GM19238 (cell line): ENCODE measurements at regions not wholly inside any gene's neighbourhood (a gene's known extent, or its start where the extent isn't known, plus 50 kb on each side); places are given as distances from the start of the nearest gene placed in this dataset.

Source experiments
- DNase-seq: peaks from one replicate; pipeline ENCODE4 v3.0.0; 2011; ENCODE audit warnings: low spot score; ENCODE audit not compliant: insufficient read length

GRCh38 chr14:53472306-53472705 lies 319.2 kb upstream of the DDHD1 start:
- no peak for DNase-seq

GRCh38 chr14:53470351-53471043 lies 317.4 kb upstream of the DDHD1 start:
- no peak for DNase-seq

DNA sequence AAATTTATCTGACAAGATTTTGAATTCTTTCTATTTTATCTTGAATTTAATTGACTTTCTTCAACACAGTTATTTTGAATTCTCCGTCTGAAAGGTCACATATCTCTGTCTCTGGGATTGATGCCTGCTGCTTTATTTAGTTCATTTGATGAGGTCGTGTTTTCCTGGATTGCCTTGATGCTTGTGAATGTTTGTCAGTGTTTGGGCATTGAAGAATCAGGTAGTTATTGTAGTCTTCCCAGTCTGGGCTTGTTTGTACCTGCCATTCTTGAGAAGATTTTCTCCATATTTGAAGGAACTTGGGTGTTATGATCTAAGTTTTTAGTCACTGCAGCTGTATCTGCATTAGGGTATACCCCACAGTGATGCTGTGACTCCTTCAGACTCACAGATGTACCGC lies 315.8 kb upstream of the DDHD1 start:
- DNase-seq: no peak

GRCh38 chr14:53464376-53464775 lies 311.3 kb upstream of the DDHD1 start:
- DNase-seq: no peak

DNA sequence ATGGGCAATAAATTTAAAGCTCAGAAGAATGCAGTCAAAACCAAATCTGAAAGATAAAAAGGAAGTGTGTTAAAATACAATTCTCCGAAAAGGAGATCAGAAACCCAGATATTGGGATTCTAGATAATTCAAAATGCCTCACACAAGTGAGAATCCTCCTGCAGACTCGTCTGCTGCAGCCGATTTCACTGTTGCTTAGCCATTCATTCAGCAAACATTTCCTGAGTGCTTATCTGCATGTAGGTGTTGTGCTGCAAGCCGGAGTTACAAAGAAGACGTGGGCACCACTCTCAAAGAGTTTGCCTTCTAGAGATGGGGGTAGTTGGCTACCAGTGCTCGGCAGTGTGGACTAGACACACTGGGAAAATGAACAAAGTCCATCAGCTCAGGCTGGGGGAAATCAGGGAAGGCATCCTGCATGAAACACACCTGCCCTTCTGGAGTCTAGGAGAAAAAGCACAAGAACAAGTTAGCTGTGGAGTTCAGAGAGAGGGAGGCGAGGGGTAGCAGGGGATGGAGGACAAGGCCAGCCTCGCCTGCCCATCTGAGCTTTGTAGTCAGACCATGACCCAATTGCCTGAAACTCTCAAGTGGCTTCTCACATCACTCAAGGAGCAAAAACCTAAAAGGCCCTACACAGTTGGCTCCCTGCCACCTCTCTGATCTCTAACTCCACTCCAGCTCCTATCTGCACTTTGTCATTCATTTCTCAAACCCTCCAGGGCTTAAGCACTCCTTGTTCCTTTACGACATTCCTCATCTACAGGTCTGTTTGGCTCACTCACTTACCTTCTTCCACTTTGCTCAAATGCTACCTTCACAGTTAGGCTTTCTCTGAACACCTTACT lies 310.0 kb upstream of the DDHD1 start:
- DNase-seq: no peak

DNA sequence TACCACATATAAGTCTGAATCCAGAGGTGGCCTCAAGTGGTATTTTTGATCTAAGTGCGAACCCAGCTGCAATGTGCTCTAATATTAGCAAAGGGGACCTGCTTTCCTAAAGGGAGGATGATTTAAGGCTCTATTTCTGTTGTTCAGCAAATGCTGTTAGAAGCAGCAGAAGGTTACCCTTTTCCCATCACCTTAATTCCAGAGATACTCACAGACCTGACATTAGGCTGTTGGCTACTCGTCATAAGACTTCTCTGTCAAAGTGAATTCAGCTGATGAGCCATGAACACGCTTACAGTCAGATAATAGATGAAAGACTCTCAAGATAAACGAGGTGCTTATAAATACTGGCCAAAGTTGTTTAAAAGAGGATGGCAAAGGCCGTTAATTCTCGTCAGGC lies 308.7 kb upstream of the DDHD1 start:
- DNase-seq: no peak

- no peak for DNase-seq
Observed at GRCh38 chr14:53460544-53460943, 307.4 kb upstream of the DDHD1 start.

DNA sequence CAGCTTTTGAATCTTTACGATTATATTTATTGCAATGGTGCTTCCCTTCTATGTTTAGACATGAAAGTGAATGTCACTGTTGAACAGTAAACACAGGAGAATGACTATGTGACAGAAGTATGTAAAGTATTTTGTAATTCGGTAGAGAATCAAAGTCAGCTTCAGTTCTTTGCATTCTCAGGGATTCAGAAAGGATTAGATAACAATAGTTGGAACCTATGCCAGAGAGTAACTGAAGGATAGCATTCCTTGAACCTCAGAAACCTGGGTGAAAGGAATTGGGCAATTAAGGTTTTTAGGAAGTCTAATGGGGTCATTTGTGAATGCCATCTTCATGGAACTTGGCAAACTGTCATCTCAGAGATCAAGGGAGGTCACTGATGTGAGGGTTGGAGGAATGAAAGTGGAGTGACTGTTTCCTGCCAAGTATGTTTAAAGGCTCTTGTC lies 305.3 kb upstream of the DDHD1 start:
- no peak for DNase-seq

DNA sequence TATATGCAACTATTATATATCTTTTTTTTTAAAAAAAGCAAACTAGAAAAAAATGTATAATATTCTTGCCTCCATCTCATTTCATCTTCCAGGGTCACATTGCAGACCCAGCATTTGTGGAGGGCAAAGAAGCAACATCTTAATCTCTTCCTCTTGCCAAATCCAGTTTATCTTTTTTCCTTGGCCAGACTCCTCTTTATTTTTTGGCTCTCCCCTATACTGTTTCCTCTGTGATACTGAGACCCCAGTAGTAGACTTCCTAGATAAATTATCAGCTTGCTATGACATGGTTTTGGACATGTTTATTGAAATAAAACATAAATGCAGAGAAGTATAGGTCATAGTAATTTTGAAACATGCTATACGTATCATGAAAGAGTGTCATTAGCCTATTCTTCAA lies 303.8 kb upstream of the DDHD1 start:
- no peak for DNase-seq

DNA sequence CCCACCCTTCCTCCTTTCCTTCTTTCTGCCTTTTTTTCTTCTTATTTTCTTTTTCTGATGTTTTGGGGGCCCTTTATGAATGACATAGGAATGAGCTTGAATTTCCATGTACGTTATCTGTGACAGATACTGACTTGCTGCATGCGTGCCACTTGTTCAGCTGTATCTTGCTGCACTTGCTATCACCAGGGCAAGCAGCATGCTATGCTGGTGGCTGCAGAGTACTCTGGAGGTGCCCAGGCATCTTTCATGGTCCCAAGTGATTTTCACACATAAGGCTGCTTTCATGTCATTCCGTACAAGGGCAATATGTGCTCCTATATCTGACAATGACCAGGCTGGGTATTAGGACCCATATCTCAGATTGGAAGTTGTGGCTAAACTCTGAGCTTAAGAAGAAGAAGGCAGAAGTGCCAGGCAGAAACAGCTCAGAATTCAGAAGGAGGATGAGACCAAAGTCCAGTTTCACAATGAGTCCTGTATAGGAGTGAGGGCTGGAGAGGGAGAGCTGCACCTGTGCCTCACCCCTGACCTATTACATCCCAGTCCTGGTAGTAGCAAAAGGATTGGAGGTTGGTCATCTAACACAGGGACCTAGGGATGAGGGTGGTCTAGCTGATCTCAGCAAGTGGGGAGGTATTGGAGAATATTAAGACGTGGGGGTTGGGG lies 299.0 kb upstream of the DDHD1 start:
- no peak for DNase-seq

DNA sequence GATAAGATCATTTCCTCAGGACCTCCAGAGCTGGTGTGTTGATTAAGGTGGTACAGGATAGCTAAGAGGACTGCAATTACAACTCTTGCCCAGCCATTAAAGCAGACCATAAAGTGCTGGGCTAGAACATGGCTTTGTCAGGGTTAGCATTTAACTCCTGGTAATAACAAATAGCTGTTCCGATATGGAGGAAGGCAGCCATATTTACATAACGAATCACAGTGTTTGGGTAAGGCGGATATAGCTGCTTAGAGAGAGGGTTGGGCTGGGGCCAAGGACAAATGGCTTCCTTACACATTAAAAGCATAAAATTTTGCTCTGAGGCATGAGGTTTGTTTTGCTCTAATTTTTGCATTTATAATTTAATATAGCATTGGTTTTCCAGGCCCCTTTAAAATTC lies 297.7 kb upstream of the DDHD1 start:
- DNase-seq: no peak

DNA sequence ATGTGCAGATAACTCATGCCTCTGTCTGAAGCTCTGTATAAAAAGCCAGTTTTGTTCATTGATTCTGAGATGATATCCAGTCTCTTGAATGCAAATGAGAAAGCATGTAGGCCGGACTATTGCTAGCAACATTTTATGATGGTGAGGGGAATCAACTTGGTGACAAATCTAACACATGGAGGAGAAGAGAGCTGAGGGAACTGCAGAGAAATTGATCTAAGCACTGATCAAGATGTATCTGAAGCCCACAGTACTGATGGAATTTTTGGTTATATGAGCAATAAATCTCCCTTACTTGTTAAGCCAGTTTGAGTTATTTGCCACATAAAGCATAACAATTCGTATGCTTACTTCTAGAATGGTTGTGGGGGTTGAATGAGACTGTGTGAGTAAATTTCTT lies 295.6 kb upstream of the DDHD1 start:
- no peak for DNase-seq

- DNase-seq: no peak
Observed at GRCh38 chr14:53444677-53445312, 291.7 kb upstream of the DDHD1 start.

DNA sequence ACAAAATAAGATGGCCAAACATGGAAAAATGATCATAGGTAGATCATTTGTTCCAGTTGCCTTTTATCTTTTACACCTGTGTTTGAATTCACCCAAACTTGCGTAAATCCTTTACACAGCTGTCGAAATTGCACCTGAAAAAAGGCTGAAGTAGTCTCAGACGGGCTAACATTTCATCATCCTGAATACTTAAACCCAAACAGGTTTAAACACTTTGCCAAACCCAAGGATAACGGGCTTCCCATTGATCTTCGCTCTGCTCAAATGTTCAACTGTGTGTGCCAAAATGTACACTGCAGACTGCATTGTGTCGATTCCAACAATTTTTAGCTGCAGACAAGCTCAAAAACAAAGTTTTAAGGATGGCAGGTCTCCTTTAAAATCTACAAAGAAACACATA lies 288.7 kb upstream of the DDHD1 start:
- DNase-seq: no peak

GRCh38 chr14:53437858-53438257 lies 284.7 kb upstream of the DDHD1 start:
- no peak for DNase-seq

DNA sequence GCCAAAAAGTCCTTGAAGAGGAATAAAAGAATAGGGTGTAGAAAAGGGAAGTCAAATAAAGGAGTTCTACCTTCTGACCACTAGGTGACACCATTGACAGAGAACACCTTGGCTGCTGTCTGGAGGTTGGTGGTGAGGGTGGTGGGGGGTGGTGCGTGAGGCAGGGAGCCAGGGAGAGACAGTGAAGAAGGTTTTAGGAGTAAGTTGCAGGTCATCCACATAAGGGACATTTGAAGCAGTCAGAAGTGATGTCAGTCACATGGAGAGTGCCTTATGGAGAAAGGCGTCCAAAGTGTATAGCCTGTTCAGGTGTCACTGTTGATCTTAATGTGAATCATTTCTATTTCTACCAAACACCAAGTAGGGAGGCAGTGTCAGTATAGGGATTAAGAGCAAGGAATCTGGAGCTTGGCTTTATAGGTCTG lies 279.3 kb upstream of the DDHD1 start:
- DNase-seq: peak; percentile 33

- no peak for DNase-seq
Observed at GRCh38 chr14:53430870-53431269, 277.7 kb upstream of the DDHD1 start.

DNA sequence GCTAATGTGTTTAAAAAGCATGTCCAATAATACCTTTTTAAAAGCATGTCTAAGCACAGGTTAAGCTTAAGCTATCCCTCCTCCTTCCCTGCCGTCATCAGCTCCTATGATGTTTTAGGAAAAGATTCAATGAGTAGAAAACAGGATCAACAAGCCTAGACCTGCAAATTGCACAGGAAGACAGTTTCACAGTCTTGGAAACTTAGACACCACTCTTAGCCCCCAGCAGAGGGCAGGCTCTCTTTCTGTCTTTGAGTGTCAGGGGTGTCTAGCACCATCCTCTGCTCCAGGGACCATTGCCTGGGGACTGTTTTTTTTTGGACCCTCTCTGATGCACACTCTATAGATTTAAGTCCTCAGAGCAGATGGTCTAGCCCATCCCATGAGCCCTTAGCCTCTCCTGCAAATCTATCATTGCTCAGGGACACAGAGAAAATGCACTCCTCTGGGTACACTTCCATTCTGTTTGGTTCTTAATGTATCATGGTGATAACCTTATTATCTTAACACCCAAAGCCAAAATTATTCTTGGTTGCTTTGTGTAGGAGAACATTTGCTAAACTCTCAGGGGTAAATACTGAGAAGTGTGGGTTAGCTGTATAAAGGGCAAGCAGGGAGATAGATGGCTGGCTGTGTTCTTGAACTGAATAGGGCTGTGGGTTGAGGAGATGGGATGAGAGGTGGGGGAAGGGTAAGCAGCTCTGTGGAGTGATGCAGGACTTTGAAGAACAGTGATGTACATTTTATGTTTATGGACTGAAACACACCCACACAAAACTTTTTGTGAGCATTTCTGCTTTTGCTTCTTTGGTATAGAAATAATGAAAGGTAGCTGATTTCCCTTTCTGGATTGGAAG lies 259.9 kb upstream of the DDHD1 start:
- no peak for DNase-seq

DNA sequence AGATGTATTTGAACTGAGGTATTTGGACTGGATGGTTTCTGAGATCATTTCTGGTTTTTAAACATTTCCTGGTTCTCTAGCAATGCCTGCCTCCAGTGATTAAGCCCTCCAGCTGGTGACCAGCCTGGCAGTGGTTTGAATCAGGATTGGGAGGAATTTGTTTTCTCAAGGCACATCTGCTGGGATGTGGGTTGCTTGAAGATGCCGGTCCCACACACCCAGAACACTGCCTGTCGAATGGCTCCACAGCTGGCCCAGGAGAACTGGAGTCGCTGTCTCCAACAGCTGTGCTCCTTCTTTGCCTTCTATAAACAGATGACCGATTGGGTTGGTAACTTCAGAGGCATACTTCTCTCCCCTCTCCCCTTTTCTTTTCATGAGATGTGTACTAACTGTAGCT lies 258.0 kb upstream of the DDHD1 start:
- no peak for DNase-seq

- no peak for DNase-seq
Observed at GRCh38 chr14:53409969-53410368, 256.8 kb upstream of the DDHD1 start.

DNA sequence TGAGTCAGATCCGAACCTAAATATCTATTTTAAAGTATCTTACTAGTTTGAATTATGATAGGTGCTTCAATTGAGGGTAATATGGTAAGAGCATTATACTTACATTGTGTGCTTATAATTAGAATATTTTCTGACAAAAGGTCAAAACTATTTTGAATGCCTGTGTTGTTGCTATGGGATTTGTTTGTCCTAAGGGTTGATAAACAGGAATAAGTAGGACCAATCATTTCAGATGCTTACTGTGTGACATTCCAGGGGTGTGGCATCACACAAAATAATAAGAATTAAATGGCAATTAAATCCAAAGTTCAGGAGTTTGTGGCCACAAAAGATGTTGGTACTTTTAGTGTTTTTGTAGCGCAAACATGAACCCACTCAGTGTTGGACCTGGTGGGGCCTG lies 256.2 kb upstream of the DDHD1 start:
- no peak for DNase-seq
